Thoracic aorta (tissue), 2 donors: ENCODE measurements at regions not wholly inside any gene's neighbourhood (a gene's known extent, or its start where the extent isn't known, plus 50 kb on each side); places are given as distances from the start of the nearest gene placed in this dataset.

Experiments
- ATAC-seq: fragments of 150-250 bp; one replicate; pipeline ENCODE4 v1.8.0; 2017; ENCODE audit warnings: low read depth; ENCODE audit not compliant: insufficient number of reproducible peaks, low FRiP score
- DNase-seq: peaks from one replicate; pipeline ENCODE4 v3.0.0-alpha.2; 2020; ENCODE audit warnings: low spot score
- H3K27ac ChIP-seq, 2 donors: fragments of 200-600 bp; sonication (generic); 1 replicate in 1 of 2; 2 replicates in 1 of 2; pipeline ENCODE4 v1.5.1; 2016; ENCODE audit warnings: mild to moderate bottlenecking in 2 of 2, moderate library complexity in 2 of 2
- H3K27me3 ChIP-seq: fragments of 200-600 bp; sonication (generic); replicated peaks from 2 replicates; pipeline ENCODE4 v1.6.0; 2016; ENCODE audit warnings: mild to moderate bottlenecking; ENCODE audit not compliant: insufficient read depth
- H3K36me3 ChIP-seq: fragments of 200-600 bp; sonication (generic); one replicate; pipeline ENCODE4 v1.5.1; 2016
- H3K4me1 ChIP-seq, 2 donors: fragments of 200-600 bp; sonication (generic); 1 replicate in 1 of 2; 2 replicates in 1 of 2; pipeline versions ENCODE4 v1.5.1 to v1.6.0; 2016; ENCODE audit warnings: low read depth in 2 of 2, mild to moderate bottlenecking in 1 of 2; ENCODE audit not compliant: control insufficient read depth in 1 of 2
- H3K4me3 ChIP-seq: fragments of 200-600 bp; sonication (generic); 2 replicates; pipeline ENCODE4 v1.5.1; 2016; ENCODE audit warnings: mild to moderate bottlenecking
- H3K9me3 ChIP-seq: fragments of 200-600 bp; sonication (generic); 2 replicates; pipeline ENCODE4 v1.5.1; 2016
- CTCF ChIP-seq: fragments of 200-600 bp; sonication (generic); IDR thresholded peaks from one replicate; pipeline ENCODE4 v1.5.1; 2019; ENCODE audit warnings: antibody characterized with exemption

- Histone ChIP-seq H3K36me3 (no peaks in the 10 kb centered on the region), H3K9me3 (no peaks in the 10 kb centered on the region), H3K27ac (peak overlapping the region; percentile 2 to 75), H3K4me3 (no peak overlapping the region), H3K4me1 (peaks cover 32 to 49% of the 10 kb centered on the region in 2 donors), H3K27me3 (no peaks in the 10 kb centered on the region)
- no peak for DNase-seq
- no peak for ATAC-seq
- TF ChIP-seq CTCF: no peak
Observed at GRCh38 chr3:31277582-31277981, 255.1 kb upstream of the STT3B start.

GRCh38 chr3:31278532-31278931 lies 254.2 kb upstream of the STT3B start:
- peak overlapping the region in 1 of 2 donors; percentile 75 for H3K27ac ChIP-seq
- H3K9me3 ChIP-seq: no peaks in the 10 kb centered on the region
- DNase-seq (no peak), ATAC-seq (no peak)
- H3K4me3 ChIP-seq: no peak overlapping the region
- no peak for TF ChIP-seq CTCF
- H3K27me3 ChIP-seq: no peaks in the 10 kb centered on the region
- H3K4me1 ChIP-seq: peaks cover 32 to 49% of the 10 kb centered on the region in 2 donors
- H3K36me3 ChIP-seq: no peaks in the 10 kb centered on the region

GRCh38 chr3:31284776-31285175 lies 247.9 kb upstream of the STT3B start:
- no peak for ATAC-seq
- Histone ChIP-seq H3K4me1 (no peaks in the 10 kb centered on the region), H3K27ac (no peak overlapping the region), H3K4me3 (no peak overlapping the region), H3K36me3 (no peaks in the 10 kb centered on the region), H3K9me3 (no peaks in the 10 kb centered on the region), H3K27me3 (no peaks in the 10 kb centered on the region)
- TF ChIP-seq CTCF: no peak
- no peak for DNase-seq

GRCh38 chr3:31285833-31286486 lies 246.8 kb upstream of the STT3B start:
- Histone ChIP-seq H3K9me3 (no peaks in the 10 kb centered on the region), H3K27me3 (no peaks in the 10 kb centered on the region), H3K27ac (no peak overlapping the region), H3K4me1 (no peaks in the 10 kb centered on the region), H3K36me3 (no peaks in the 10 kb centered on the region), H3K4me3 (no peak overlapping the region)
- no peak for TF ChIP-seq CTCF
- no peak for ATAC-seq
- no peak for DNase-seq

DNA sequence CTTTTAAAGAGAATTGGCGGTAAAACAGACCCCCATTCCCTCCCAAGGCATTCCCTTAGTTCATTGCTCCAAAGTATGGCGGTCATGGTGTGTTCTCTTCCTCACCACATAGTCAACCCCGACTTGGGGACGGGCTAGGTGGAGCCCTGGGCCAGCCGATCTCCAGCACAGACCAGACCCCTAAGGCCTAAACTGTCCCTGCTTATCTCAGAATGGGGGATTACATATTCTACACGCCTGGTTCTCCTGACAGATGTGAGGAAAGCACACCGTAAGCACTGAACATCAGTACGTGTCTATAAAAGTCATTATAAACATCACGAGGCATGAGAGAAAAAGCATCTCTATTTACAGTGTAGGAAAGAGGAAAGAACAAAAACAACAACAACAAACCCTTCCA lies 244.5 kb upstream of the STT3B start:
- TF ChIP-seq CTCF: no peak
- Histone ChIP-seq H3K9me3 (no peaks in the 10 kb centered on the region), H3K27ac (no peak overlapping the region), H3K36me3 (no peaks in the 10 kb centered on the region), H3K27me3 (no peaks in the 10 kb centered on the region), H3K4me1 (no peaks in the 10 kb centered on the region), H3K4me3 (no peak overlapping the region)
- no peak for DNase-seq
- no peak for ATAC-seq
